Esophagus squamous epithelium (tissue), 4 donors: ENCODE measurements at regions not wholly inside any gene's neighbourhood (a gene's known extent, or its start where the extent isn't known, plus 50 kb on each side); places are given as distances from the start of the nearest gene placed in this dataset.

Source experiments
- CTCF ChIP-seq, 6 experiments: fragments of 450-650 bp in 4 of 6; fragments of 200-600 bp in 2 of 6; sonication (generic) in 2 of 6; IDR thresholded peaks; one replicate each; pipeline ENCODE4 v1.5.1; 2016 to 2019; ENCODE audit warnings: antibody characterized with exemption in 6 of 6, mild to moderate bottlenecking in 4 of 6, moderate library complexity in 4 of 6
- POLR2A ChIP-seq, 4 donors: fragments of 450-650 bp; IDR thresholded peaks; one replicate each; pipeline ENCODE4 v1.6.1; 2017; ENCODE audit warnings: antibody characterized with exemption in 4 of 4, mild to moderate bottlenecking in 4 of 4, moderate library complexity in 3 of 4

GRCh38 chr7:32399311-32399710 lies 90.9 kb downstream of the LSM5 start:
- TF ChIP-seq POLR2A (IDR thresholded peaks at IDR 0.05) = no peak
- TF ChIP-seq CTCF (IDR thresholded peaks at IDR 0.05) = no peak
